Motor neuron (in vitro differentiated cells): ENCODE measurements at regions not wholly inside any gene's neighbourhood (a gene's known extent, or its start where the extent isn't known, plus 50 kb on each side); places are given as distances from the start of the nearest gene placed in this dataset.

Experiments
- ATAC-seq, 8 experiments: fragments of 200-7000 bp; cut with Tn5 transposase; replicated peaks in 6 of 8; 2 replicates each; pipeline ENCODE4 v1.8.0; 2021; ENCODE audit warnings: mild to moderate bottlenecking in 8 of 8, moderate library complexity in 8 of 8
- H3K27ac ChIP-seq, 2 donors: fragments of 250-450 bp; sonication (Bioruptor Pico); 2 replicates each; pipeline ENCODE4 v1.9.0; 2021; ENCODE audit warnings: antibody characterized with exemption in 2 of 2, mild to moderate bottlenecking in 2 of 2, moderate library complexity in 1 of 2
- H3K4me1 ChIP-seq, 2 donors: fragments of 250-450 bp; sonication (Bioruptor Pico); replicated peaks in 1 of 2; 2 replicates each; pipeline ENCODE4 v1.6.1; 2021; ENCODE audit warnings: antibody characterized with exemption in 2 of 2, mild to moderate bottlenecking in 2 of 2, moderate library complexity in 1 of 2
- H3K4me3 ChIP-seq, 5 donors: fragments of 250-450 bp; sonication (Bioruptor Pico); 2 replicates each; pipeline ENCODE4 v1.9.0; 2021; ENCODE audit warnings: antibody characterized with exemption in 5 of 5, mild to moderate bottlenecking in 5 of 5, moderate library complexity in 4 of 5
- WGBS, 10 experiments: fragments of 450-650 bp; shearing (Covaris generic); methylation state at CpG; one replicate each; pipeline ENCODE4 v1.0.0; 2022; 5-methylcytosine and 5-hydroxymethylcytosine counted together
- in situ Hi-C, 9 experiments: fragments of 400-800 bp; cut with MboI; loops; one replicate each; pipeline ENCODE4 v1.15.0; 2021; ENCODE audit warnings: low sequenced_read_pairs in 9 of 9, low pct_unique_long_range_greater_than_20kb in 2 of 9; ENCODE audit not compliant: unreplicated experiment in 9 of 9

DNA sequence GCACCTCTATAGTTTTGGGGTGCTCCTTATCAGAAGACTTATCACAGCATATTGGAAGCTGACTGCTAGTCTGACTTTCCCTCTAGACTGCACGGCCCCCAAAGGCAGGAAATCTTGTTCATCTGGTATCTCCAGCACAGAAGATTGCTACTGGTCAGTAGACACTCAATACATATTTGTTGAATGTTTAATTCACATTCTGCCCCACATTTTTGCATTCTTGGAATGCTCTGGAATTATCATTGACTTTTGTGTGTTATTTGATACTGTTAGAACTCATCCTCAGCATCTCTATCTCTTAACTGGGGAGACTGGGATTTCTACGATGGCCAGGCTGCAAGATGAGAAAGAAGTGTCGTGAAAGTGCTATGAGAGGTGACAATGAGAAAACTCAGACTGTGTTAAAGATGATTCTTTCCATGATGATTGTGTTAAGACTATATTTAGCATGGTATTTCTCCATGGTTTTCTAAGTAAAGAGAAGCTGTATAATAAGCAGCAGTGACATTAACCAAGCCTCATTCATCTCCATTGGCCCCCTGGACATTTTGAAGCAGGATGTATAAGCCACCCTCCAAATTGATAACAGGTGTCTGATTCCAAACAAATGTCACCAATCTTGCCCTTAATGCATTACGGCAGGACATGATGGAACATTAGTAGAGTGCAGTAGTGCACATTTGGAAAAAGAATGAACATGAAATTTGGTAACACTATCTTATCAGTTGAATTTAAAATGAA, 440.9 kb downstream of the RFC3 start:
- Histone ChIP-seq H3K27ac (no peak overlapping the region), H3K4me3 (no peak overlapping the region), H3K4me1 (no peaks in the 10 kb centered on the region)
- WGBS, 10 experiments: 27 to 93% (median 70%) methylated on average over 2 to 4 of the region's 4 CpGs; no CpG with 5 or more reads in 1 of the 10 experiments
- in situ Hi-C loops: no loop called here
- no peak for ATAC-seq

GRCh38 chr13:34263681-34264080, 445.7 kb downstream of the RFC3 start:
- Histone ChIP-seq H3K4me1 (no peaks in the 10 kb centered on the region), H3K27ac (no peak overlapping the region), H3K4me3 (no peak overlapping the region)
- WGBS, 10 experiments: 83 to 100% (median 92%) methylated on average over 2 to 4 of the region's 4 CpGs; no CpG with 5 or more reads in 1 of the 10 experiments
- ATAC-seq: no peak
- in situ Hi-C loops: no loop called here

DNA sequence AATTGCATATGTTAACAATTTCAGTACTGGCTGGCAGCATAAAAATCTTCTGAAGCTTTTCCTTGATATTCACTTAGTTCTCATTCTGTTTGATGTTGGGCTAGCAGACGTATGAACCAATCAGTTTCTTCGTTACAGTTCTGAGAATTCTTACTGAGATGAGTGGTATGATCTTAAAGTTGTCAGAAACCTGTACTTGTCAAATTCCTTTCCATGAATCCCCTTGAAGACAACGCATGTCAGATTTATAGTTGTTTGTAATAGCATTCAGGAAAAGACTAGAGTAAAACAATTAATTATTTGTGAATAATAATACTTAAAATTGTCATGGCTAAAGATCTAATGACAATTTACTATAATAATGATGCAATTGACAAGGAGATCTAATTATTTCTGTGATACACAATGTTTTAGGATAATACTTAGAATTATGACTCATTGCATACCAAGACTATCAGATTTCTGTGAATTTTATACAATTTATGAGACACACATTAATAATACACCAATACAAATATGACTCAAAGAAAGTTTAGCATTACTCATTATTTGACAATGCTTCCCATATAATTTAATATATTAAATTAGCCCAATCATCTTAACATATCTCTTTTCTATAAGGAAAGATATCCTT, 447.2 kb downstream of the RFC3 start:
- H3K4me3 ChIP-seq: no peak overlapping the region
- in situ Hi-C loops: no loop called here
- H3K4me1 ChIP-seq: no peaks in the 10 kb centered on the region
- no peak overlapping the region for H3K27ac ChIP-seq
- no peak for ATAC-seq
- WGBS, 10 experiments: 45 to 100% (median 87%) methylated on average over 1 to 3 of the region's 3 CpGs; no CpG with 5 or more reads in 1 of the 10 experiments

DNA sequence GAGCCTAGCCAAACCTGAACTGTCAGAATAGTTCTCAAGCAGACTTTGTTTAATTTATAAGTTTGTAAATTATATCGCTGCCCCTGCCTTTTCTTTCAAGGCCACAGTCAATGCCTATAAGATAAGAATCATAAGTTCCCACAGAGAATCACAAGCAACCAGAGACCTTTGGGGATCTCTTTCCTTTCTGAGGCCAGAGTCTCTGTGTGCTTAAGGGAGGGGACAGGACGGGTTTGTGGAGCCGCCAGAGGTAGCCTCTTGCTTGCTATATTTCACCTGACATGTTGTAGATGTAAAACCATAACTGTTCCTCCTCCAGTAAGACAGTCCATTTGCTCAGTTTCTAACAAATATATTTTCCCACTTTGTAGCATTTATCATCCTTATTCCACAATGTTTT, 458.8 kb downstream of the RFC3 start:
- H3K4me1 ChIP-seq: no peaks in the 10 kb centered on the region
- no peak overlapping the region for H3K4me3 ChIP-seq
- WGBS, 10 experiments: 65 to 100% (median 80%) methylated on average over 1 to 3 of the region's 3 CpGs; no CpG with 5 or more reads in 2 of the 10 experiments
- ATAC-seq: no peak
- in situ Hi-C loops: no loop called here
- H3K27ac ChIP-seq: no peak overlapping the region

GRCh38 chr13:34277936-34278335, 460.0 kb downstream of the RFC3 start:
- ATAC-seq: no peak
- 20 to 93% (median 70%) methylated on average over 1 to 4 of the region's 4 CpGs; no CpG with 5 or more reads in 2 of the 10 experiments for WGBS, 10 experiments
- no peak overlapping the region for H3K27ac ChIP-seq
- H3K4me3 ChIP-seq: no peak overlapping the region
- H3K4me1 ChIP-seq: no peaks in the 10 kb centered on the region
- in situ Hi-C loops: no loop called here

DNA sequence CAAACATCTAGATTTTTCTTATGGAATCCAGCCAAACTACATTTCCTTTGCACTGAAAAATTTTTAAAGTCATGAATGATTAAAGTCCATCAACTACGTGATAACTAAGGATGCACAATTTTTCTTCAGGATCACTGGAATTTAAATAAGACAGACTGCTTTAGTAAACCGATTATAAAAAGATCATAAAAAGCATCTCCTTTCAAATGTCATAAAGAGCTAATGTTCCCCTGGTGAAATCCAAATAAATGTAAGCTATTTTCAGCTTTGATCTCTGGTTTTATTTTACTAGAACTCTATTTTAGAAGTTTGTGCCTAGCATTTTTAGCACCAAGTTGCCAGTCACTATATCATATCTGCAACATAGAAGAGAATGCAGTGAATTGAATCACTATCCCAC, 460.8 kb downstream of the RFC3 start:
- in situ Hi-C loops: no loop called here
- no peaks in the 10 kb centered on the region for H3K4me1 ChIP-seq
- ATAC-seq: no peak
- 0 to 96% (median 59%) methylated on average over 1 to 2 of the region's 2 CpGs; no CpG with 5 or more reads in 2 of the 10 experiments for WGBS, 10 experiments
- H3K27ac ChIP-seq: no peak overlapping the region
- no peak overlapping the region for H3K4me3 ChIP-seq

- in situ Hi-C loops: no loop called here
- Histone ChIP-seq H3K4me3 (no peak overlapping the region), H3K27ac (no peak overlapping the region), H3K4me1 (no peaks in the 10 kb centered on the region)
- no peak for ATAC-seq
Measured at GRCh38 chr13:34290661-34291060, 472.7 kb downstream of the RFC3 start.

GRCh38 chr13:34294483-34295129, 476.7 kb downstream of the RFC3 start:
- 0 to 72% (median 48%) methylated on average over 1 to 5 of the region's 5 CpGs for WGBS, 10 experiments
- ATAC-seq: peak in 5 of 8 experiments; percentile 42 to 75 (median 66)
- Histone ChIP-seq H3K27ac (no peak overlapping the region), H3K4me1 (no peaks in the 10 kb centered on the region), H3K4me3 (no peak overlapping the region)
- in situ Hi-C loops: no loop called here

- ATAC-seq: no peak
- 25 to 100% (median 64%) methylated on average over 1 of the region's 1 CpG; no CpG with 5 or more reads in 1 of the 10 experiments for WGBS, 10 experiments
- Histone ChIP-seq H3K4me3 (no peak overlapping the region), H3K4me1 (no peaks in the 10 kb centered on the region), H3K27ac (no peak overlapping the region)
- in situ Hi-C loops: no loop called here
Measured at GRCh38 chr13:34300559-34300958, 482.6 kb downstream of the RFC3 start.

DNA sequence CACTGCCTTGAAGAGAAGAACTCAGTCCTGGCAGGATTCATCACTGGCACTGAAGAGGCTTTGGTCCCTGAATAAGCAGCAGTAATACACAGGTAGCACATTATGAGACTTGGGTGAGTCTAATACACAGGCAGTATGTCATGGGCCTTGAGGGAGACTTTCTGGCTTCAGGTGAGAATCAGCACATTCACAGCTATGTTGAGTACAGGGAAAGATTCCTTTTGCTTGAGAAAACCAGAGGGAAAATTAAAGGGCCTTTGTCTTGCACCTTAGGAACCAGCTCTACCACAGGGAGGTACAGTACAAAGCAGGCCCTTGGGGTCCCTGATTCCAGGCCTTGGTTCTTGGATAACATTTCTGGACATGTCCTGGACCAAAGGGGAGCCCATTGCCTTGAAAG, 484.6 kb downstream of the RFC3 start:
- Histone ChIP-seq H3K4me1 (no peaks in the 10 kb centered on the region), H3K4me3 (no peak overlapping the region), H3K27ac (no peak overlapping the region)
- no peak for ATAC-seq
- in situ Hi-C loops: no loop called here

GRCh38 chr13:34303346-34303745, 485.4 kb downstream of the RFC3 start:
- no peak for ATAC-seq
- H3K27ac ChIP-seq: no peak overlapping the region
- in situ Hi-C loops: no loop called here
- no peak overlapping the region for H3K4me3 ChIP-seq
- no peaks in the 10 kb centered on the region for H3K4me1 ChIP-seq

DNA sequence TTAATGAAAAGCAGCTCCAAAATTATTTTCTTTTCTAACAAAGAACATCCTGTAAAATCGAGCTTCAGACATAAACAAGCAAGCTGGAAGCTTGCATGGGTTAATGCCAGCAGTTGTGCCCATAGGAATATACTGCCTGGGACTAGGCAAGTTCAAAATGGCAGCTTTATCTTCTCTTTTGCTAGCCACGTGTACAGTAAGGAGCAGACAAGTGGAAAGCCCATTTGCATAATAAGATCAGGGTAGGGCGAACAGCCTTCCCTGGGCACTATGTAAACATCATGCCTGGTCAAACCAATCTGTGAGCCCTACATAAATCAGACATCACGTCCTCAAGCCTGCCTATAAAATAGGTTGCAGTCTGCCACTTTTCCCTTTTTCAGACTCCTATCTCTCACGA, 489.7 kb downstream of the RFC3 start:
- Histone ChIP-seq H3K4me1 (no peaks in the 10 kb centered on the region), H3K4me3 (no peak overlapping the region), H3K27ac (no peak overlapping the region)
- in situ Hi-C loops: no loop called here
- 11 to 88% (median 47%) methylated on average over 2 to 5 of the region's 5 CpGs; no CpG with 5 or more reads in 1 of the 10 experiments for WGBS, 10 experiments
- ATAC-seq: peak in 3 of 8 experiments; percentile 31 to 81 (median 57)

DNA sequence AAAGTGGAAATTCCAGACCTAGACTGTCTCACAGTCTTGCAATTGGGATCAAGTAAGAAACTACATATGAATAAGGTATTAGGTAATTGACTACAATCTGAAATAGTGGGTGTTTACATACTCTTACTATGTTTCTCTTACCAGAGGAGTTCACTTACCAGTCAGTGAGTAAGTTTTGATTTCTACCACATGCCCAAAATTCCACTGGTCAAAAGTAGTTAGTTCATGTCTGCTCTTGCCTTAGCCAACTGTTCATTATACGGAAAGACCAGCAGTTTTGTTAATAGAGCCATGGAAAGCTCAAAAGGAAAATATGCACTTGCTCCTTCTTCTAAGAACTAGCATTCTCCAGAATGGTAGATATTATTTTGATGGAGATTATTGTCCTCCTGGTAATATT, 490.8 kb downstream of the RFC3 start:
- H3K27ac ChIP-seq: no peak overlapping the region
- 20 to 100% (median 83%) methylated on average over 1 of the region's 1 CpG; no CpG with 5 or more reads in 1 of the 10 experiments for WGBS, 10 experiments
- H3K4me1 ChIP-seq: no peaks in the 10 kb centered on the region
- H3K4me3 ChIP-seq: no peak overlapping the region
- ATAC-seq: no peak
- in situ Hi-C loops: no loop called here
